Glutamatergic neuron (in vitro differentiated cells): ENCODE measurements at regions not wholly inside any gene's neighbourhood (a gene's known extent, or its start where the extent isn't known, plus 50 kb on each side); places are given as distances from the start of the nearest gene placed in this dataset.

Experiments used
- DNase-seq: peaks from one replicate; pipeline ENCODE4 v3.0.0; 2022
- H3K27ac Mint-ChIP-seq: one replicate; pipeline ENCODE4 v1.8.0; 2020; ENCODE audit warnings: mild to moderate bottlenecking, mixed read lengths, inconsistent platforms; ENCODE audit not compliant: unreplicated experiment
- H3K27me3 Mint-ChIP-seq: one replicate; pipeline ENCODE4 v1.8.0; 2020; ENCODE audit warnings: mild to moderate bottlenecking, moderate library complexity, mixed read lengths, inconsistent platforms; ENCODE audit not compliant: unreplicated experiment
- H3K36me3 Mint-ChIP-seq: one replicate; pipeline ENCODE4 v1.8.0; 2020; ENCODE audit warnings: mild to moderate bottlenecking, mixed read lengths, inconsistent platforms; ENCODE audit not compliant: unreplicated experiment
- H3K4me1 Mint-ChIP-seq: one replicate; pipeline ENCODE4 v1.8.0; 2020; ENCODE audit warnings: mild to moderate bottlenecking, low read depth, mixed read lengths, inconsistent platforms; ENCODE audit not compliant: unreplicated experiment
- H3K4me3 Mint-ChIP-seq: one replicate; pipeline ENCODE4 v1.8.0; 2020; ENCODE audit warnings: mild to moderate bottlenecking, mixed read lengths, inconsistent platforms; ENCODE audit not compliant: unreplicated experiment
- H3K9me3 Mint-ChIP-seq: one replicate; pipeline ENCODE4 v1.8.0; 2020; ENCODE audit warnings: mild to moderate bottlenecking, moderate library complexity, mixed read lengths, inconsistent platforms; ENCODE audit not compliant: unreplicated experiment
- CTCF ChIP-seq: fragments of 200-600 bp; sonication (generic); IDR thresholded peaks from one replicate; pipeline ENCODE4 v1.5.0; 2021; ENCODE audit not compliant: partially characterized antibody, unreplicated experiment

- H3K27ac Mint-ChIP-seq = no peak overlapping the region
- no peaks in the 10 kb centered on the region for H3K36me3 Mint-ChIP-seq
- TF ChIP-seq CTCF = no peak
- H3K27me3 Mint-ChIP-seq = no peaks in the 10 kb centered on the region
- H3K9me3 Mint-ChIP-seq = peaks cover 2% of the 10 kb centered on the region
- DNase-seq = no peak
- no peaks in the 10 kb centered on the region for H3K4me1 Mint-ChIP-seq
- H3K4me3 Mint-ChIP-seq = no peak overlapping the region
Measured at GRCh38 chr3:59698091-59698490, 648.3 kb upstream of the CFAP20DC start.

GRCh38 chr3:59696783-59697182 is 647.0 kb upstream of the CFAP20DC start:
- peaks cover 4% of the 10 kb centered on the region for H3K36me3 Mint-ChIP-seq
- no peak overlapping the region for H3K4me3 Mint-ChIP-seq
- H3K27me3 Mint-ChIP-seq = no peaks in the 10 kb centered on the region
- no peak overlapping the region for H3K27ac Mint-ChIP-seq
- DNase-seq = no peak
- no peaks in the 10 kb centered on the region for H3K4me1 Mint-ChIP-seq
- peaks cover 2% of the 10 kb centered on the region for H3K9me3 Mint-ChIP-seq
- no peak for TF ChIP-seq CTCF

DNA sequence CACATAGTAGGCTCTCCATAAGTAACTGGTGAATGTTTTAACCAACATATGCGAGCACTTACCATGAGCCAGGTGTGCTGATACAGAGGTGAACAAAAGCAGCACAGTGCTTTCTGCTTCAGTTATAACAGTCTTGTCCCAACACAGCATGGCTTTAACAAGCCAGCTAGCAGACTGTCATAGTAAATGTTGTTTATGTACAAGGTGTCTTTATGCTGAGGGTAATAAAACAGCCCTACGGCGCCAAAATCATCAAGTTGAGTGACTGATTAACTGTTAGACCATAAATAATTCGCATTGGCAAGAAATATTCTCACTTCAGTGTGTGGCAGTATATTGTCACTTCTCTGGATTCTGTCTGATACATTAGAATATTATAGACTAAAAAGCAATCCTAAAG is 646.0 kb upstream of the CFAP20DC start:
- H3K36me3 Mint-ChIP-seq = peaks cover 5% of the 10 kb centered on the region
- DNase-seq = no peak
- H3K4me1 Mint-ChIP-seq = no peaks in the 10 kb centered on the region
- TF ChIP-seq CTCF = no peak
- no peak overlapping the region for H3K27ac Mint-ChIP-seq
- no peaks in the 10 kb centered on the region for H3K27me3 Mint-ChIP-seq
- H3K9me3 Mint-ChIP-seq = peaks cover 2% of the 10 kb centered on the region
- H3K4me3 Mint-ChIP-seq = no peak overlapping the region

DNA sequence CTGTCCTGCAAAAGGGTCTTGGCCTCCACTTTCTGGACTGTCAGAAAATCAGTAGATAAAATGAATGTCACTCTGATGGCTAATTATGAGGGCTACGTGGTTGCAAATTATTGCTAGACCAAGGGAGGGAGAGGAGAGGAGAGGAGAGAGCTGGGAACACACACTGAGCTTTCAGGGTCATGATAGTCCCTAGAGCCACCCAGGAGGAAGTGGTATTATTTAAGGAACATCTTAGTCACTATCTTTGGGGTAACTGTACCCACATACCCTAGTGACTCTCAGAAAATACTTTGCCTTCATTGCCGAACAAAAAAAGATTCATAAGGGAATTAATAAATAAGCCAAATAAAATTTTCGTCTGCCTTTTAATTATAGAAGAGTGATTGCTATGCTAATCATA is 642.3 kb upstream of the CFAP20DC start:
- no peak overlapping the region for H3K4me3 Mint-ChIP-seq
- peaks cover 2% of the 10 kb centered on the region for H3K9me3 Mint-ChIP-seq
- peaks cover 5% of the 10 kb centered on the region for H3K36me3 Mint-ChIP-seq
- no peaks in the 10 kb centered on the region for H3K27me3 Mint-ChIP-seq
- DNase-seq = no peak
- H3K4me1 Mint-ChIP-seq = peaks cover 1% of the 10 kb centered on the region
- TF ChIP-seq CTCF = no peak
- no peak overlapping the region for H3K27ac Mint-ChIP-seq

DNA sequence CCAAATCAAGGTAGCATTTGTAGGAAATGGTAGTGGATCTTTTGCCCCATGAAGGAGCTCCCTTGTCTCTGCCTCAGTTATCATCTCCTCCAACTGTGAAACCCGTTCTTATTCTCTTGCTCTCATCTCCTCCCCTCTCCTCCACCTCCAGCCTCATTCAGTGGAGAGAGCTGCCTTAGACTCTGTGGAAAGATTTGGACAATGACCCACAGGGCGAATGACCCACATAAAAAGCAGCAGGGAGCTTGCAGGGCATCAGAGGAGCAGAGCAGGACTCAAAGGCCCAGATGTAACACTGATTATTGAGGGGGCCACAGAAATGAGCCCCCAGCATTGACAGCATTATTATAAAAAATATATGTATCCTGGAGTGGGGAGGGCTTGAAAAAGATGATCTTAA is 641.1 kb upstream of the CFAP20DC start:
- Mint-ChIP-seq H3K27me3 (no peaks in the 10 kb centered on the region), H3K4me1 (peaks cover 4% of the 10 kb centered on the region), H3K36me3 (peaks cover 5% of the 10 kb centered on the region), H3K9me3 (peaks cover 2% of the 10 kb centered on the region), H3K27ac (no peak overlapping the region), H3K4me3 (no peak overlapping the region)
- TF ChIP-seq CTCF = no peak
- no peak for DNase-seq
